C4-2B (cell line): ENCODE measurements at regions not wholly inside any gene's neighbourhood (a gene's known extent, or its start where the extent isn't known, plus 50 kb on each side); places are given as distances from the start of the nearest gene placed in this dataset.

ENCODE experiments used
- CTCF ChIP-seq: fragments of 450-650 bp; conservative IDR thresholded peaks from 2 replicates; pipeline ENCODE4 v1.5.1; 2017; ENCODE audit warnings: mild to moderate bottlenecking
- ZFX ChIP-seq: fragments of 450-650 bp; IDR thresholded peaks from 2 replicates; pipeline ENCODE4 v1.6.1; 2017

- TF ChIP-seq CTCF: peak; percentile 57
- TF ChIP-seq ZFX: no peak
Observed at GRCh38 chr20:33933469-33933909, 60.2 kb upstream of the RALY start.
